H1 (cell line): ENCODE measurements at regions not wholly inside any gene's neighbourhood (a gene's known extent, or its start where the extent isn't known, plus 50 kb on each side); places are given as distances from the start of the nearest gene placed in this dataset.

Source experiments
- CTCF ChIA-PET: fragments of 300-600 bp; sonication (Branson Sonifier 250); formaldehyde crosslinking; loops from one replicate; lab custom pipeline; 2021; ENCODE audit not compliant: partially characterized antibody; lab: Charles Lee
- POLR2A ChIA-PET: fragments of 300-600 bp; sonication (Branson Sonifier 250); formaldehyde crosslinking; loops from one replicate; lab custom pipeline; 2021; ENCODE audit warnings: inconsistent platforms; ENCODE audit not compliant: partially characterized antibody; lab: Charles Lee
- DNase-seq, 2 experiments: peaks; one replicate each; pipeline versions ENCODE4 v3.0.0 to v3.0.0-alpha.2; 2010 to 2022; ENCODE audit warnings: low spot score in 2 of 2, low read depth in 1 of 2, mixed read lengths in 1 of 2
- FAIRE-seq: peaks from 2 replicates; lab custom pipeline; 2011; peaks lifted over from hg19 to GRCh38; lab: Jason Lieb, UNC
- H2AFZ ChIP-seq: 2 replicates; pipeline ENCODE4 v1.8.1; 2012; ENCODE audit warnings: low read length, inconsistent platforms
- H2AK5ac ChIP-seq: 2 replicates; pipeline ENCODE4 v1.6.1; 2013; ENCODE audit warnings: low read depth, low read length
- H2BK120ac ChIP-seq: replicated peaks from 2 replicates; pipeline ENCODE3; 2013; ENCODE audit warnings: low read depth, low read length, inconsistent platforms
- H2BK12ac ChIP-seq: 2 replicates; pipeline ENCODE4 v1.6.1; 2013; ENCODE audit warnings: low read depth, low read length
- H2BK15ac ChIP-seq: 2 replicates; pipeline ENCODE4 v1.6.1; 2013; ENCODE audit warnings: low read length
- H2BK20ac ChIP-seq: 2 replicates; pipeline ENCODE4 v1.6.1; 2013; ENCODE audit warnings: low read length
- H2BK5ac ChIP-seq: 2 replicates; pipeline ENCODE4 v1.6.1; 2013; ENCODE audit warnings: low read depth, low read length
- H3K14ac ChIP-seq: 2 replicates; pipeline ENCODE4 v1.6.1; 2013; ENCODE audit warnings: inconsistent platforms; ENCODE audit not compliant: insufficient read length
- H3K18ac ChIP-seq: 2 replicates; pipeline ENCODE4 v1.6.1; 2013; ENCODE audit warnings: low read length; ENCODE audit errors: extremely low read depth
- H3K23ac ChIP-seq: 2 replicates; pipeline ENCODE4 v1.6.1; 2013; ENCODE audit warnings: inconsistent platforms; ENCODE audit not compliant: insufficient read length
- H3K23me2 ChIP-seq: 2 replicates; pipeline ENCODE4 v1.6.1; 2013; ENCODE audit warnings: low read depth, low read length
- H3K27ac ChIP-seq: 2 replicates; pipeline ENCODE4 v1.6.1; 2011; ENCODE audit warnings: low read depth, low read length, inconsistent platforms
- H3K27me3 ChIP-seq, 4 experiments: replicated peaks in 1 of 4; 1 replicate in 1 of 4; 2 replicates in 3 of 4; pipeline versions ENCODE4 v1.6.1 to v1.8.1; 2011 to 2013; ENCODE audit warnings: low read length in 3 of 4, mild to moderate bottlenecking in 3 of 4, inconsistent platforms in 2 of 4, mixed read lengths in 2 of 4, moderate library complexity in 1 of 4; ENCODE audit not compliant: control insufficient read depth in 3 of 4, insufficient read depth in 3 of 4; ENCODE audit errors: extremely low read depth in 1 of 4
- H3K36me3 ChIP-seq, 4 experiments: 2 replicates each; pipeline versions ENCODE4 v1.6.1 to v1.8.1; 2011 to 2013; ENCODE audit warnings: mild to moderate bottlenecking in 4 of 4, low read length in 3 of 4, moderate library complexity in 2 of 4, control low read depth in 1 of 4, inconsistent platforms in 1 of 4; ENCODE audit not compliant: insufficient read depth in 4 of 4, control insufficient read depth in 2 of 4
- H3K4ac ChIP-seq: replicated peaks from 2 replicates; pipeline ENCODE3; 2013; ENCODE audit warnings: low read length, low read depth, mixed read lengths, inconsistent platforms; ENCODE audit not compliant: insufficient read length
- H3K4me1 ChIP-seq, 4 experiments: replicated peaks in 1 of 4; 1 replicate in 1 of 4; 2 replicates in 3 of 4; pipeline versions ENCODE4 v1.6.1 to v1.8.1; 2011 to 2013; ENCODE audit warnings: low read length in 3 of 4, inconsistent platforms in 2 of 4, mixed read lengths in 1 of 4; ENCODE audit not compliant: insufficient read depth in 4 of 4, control insufficient read depth in 3 of 4
- H3K4me2 ChIP-seq, 2 experiments: 2 replicates each; pipeline versions ENCODE4 v1.6.1 to v1.8.1; 2011 to 2013; ENCODE audit warnings: low read depth in 2 of 2, low read length in 2 of 2, control low read depth in 1 of 2, inconsistent platforms in 1 of 2, mild to moderate bottlenecking in 1 of 2; ENCODE audit not compliant: insufficient read depth in 1 of 2
- H3K4me3 ChIP-seq, 4 experiments: fragments of 200-600, 300-600 bp in 1 of 4; sonication (generic), shearing (Covaris generic), sonication (Bioruptor Twin) in 1 of 4; 2 replicates each; pipeline versions ENCODE4 v1.5.1 to v1.8.1; 2011 to 2016; ENCODE audit warnings: low read length in 4 of 4, low read depth in 3 of 4, control low read depth in 2 of 4, inconsistent platforms in 2 of 4, mild to moderate bottlenecking in 2 of 4, mixed read lengths in 1 of 4, moderate library complexity in 1 of 4; ENCODE audit not compliant: insufficient read depth in 2 of 4; ENCODE audit errors: extremely low read depth in 1 of 4
- H3K56ac ChIP-seq: replicated peaks from 2 replicates; pipeline ENCODE3; 2013; ENCODE audit warnings: low read depth, mild to moderate bottlenecking, mixed read lengths, low read length, inconsistent platforms; ENCODE audit not compliant: insufficient read length
- H3K79me1 ChIP-seq: 2 replicates; pipeline ENCODE4 v1.6.1; 2013; ENCODE audit warnings: low read depth, low read length, control low read depth
- H3K79me2 ChIP-seq, 2 experiments: 2 replicates each; pipeline versions ENCODE4 v1.6.1 to v1.8.1; 2012 to 2013; ENCODE audit warnings: low read length in 2 of 2, mild to moderate bottlenecking in 2 of 2, inconsistent platforms in 1 of 2; ENCODE audit not compliant: insufficient read depth in 2 of 2, control insufficient read depth in 1 of 2
- H3K9ac ChIP-seq, 4 experiments: replicated peaks in 1 of 4; 1 replicate in 1 of 4; 2 replicates in 3 of 4; pipeline versions ENCODE4 v1.6.1 to v1.8.1; 2011 to 2013; ENCODE audit warnings: low read depth in 3 of 4, low read length in 3 of 4, control low read depth in 2 of 4, mild to moderate bottlenecking in 2 of 4, moderate library complexity in 2 of 4, inconsistent platforms in 1 of 4; ENCODE audit errors: extremely low read depth in 1 of 4
- H3K9me3 ChIP-seq, 2 experiments: 2 replicates each; pipeline versions ENCODE4 v1.6.1 to v1.8.1; 2012 to 2013; ENCODE audit warnings: mild to moderate bottlenecking in 2 of 2, moderate library complexity in 2 of 2, control low read depth in 1 of 2, inconsistent platforms in 1 of 2, low read depth in 1 of 2, low read length in 1 of 2, mixed read lengths in 1 of 2; ENCODE audit not compliant: insufficient read depth in 2 of 2
- H4K20me1 ChIP-seq, 2 experiments: replicated peaks in 1 of 2; 2 replicates each; pipeline versions ENCODE3 to v1.8.1; 2011 to 2013; ENCODE audit warnings: inconsistent platforms in 2 of 2, low read length in 2 of 2, mild to moderate bottlenecking in 1 of 2; ENCODE audit not compliant: insufficient read depth in 2 of 2, control insufficient read depth in 1 of 2
- H4K5ac ChIP-seq: 2 replicates; pipeline ENCODE4 v1.6.1; 2013; ENCODE audit warnings: low read length, low read depth, mixed read lengths, inconsistent platforms; ENCODE audit not compliant: insufficient read length
- H4K8ac ChIP-seq: 2 replicates; pipeline ENCODE4 v1.8.0; 2013; ENCODE audit warnings: mild to moderate bottlenecking, moderate library complexity, low read length, inconsistent platforms; ENCODE audit not compliant: insufficient read depth; ENCODE audit errors: extremely low read depth
- H4K91ac ChIP-seq: replicated peaks from 2 replicates; pipeline ENCODE3; 2013; ENCODE audit warnings: low read length, mixed read lengths, inconsistent platforms; ENCODE audit not compliant: insufficient read length
- CBX8 ChIP-seq: fragments of 300-800, 300-1000 bp; sonication (generic); IDR thresholded peaks from 2 replicates; pipeline ENCODE4 v1.7.1; 2016; ENCODE audit warnings: low read depth, low read length, borderline replicate concordance
- CEBPB ChIP-seq: IDR thresholded peaks from 2 replicates; pipeline ENCODE4 v1.6.1; 2012; ENCODE audit warnings: low read depth, low read length
- CHD1 ChIP-seq: IDR thresholded peaks from 2 replicates; pipeline ENCODE4 v1.6.1; 2012; ENCODE audit warnings: low read depth, low read length, improper control_type of control experiment
- CHD2 ChIP-seq: IDR thresholded peaks from 2 replicates; pipeline ENCODE4 v1.6.1; 2012; ENCODE audit warnings: low read length, improper control_type of control experiment
- EZH2 ChIP-seq: fragments of 200-600 bp; sonication (generic); IDR thresholded peaks from 2 replicates; pipeline ENCODE4 v1.7.1; 2012; ENCODE audit warnings: low read depth, mild to moderate bottlenecking, moderate library complexity, low read length, inconsistent platforms; ENCODE audit not compliant: severe bottlenecking
- GTF2F1 ChIP-seq: IDR thresholded peaks from 2 replicates; pipeline ENCODE4 v1.6.1; 2012; ENCODE audit warnings: low read depth, low read length, improper control_type of control experiment, borderline replicate concordance
- HDAC6 ChIP-seq: IDR thresholded peaks from one replicate; pipeline ENCODE4 v1.7.1; 2012; ENCODE audit warnings: low read depth, mild to moderate bottlenecking, inconsistent platforms, low read length, moderate library complexity
- KDM1A ChIP-seq: fragments of 200-600, 300-600 bp; sonication (generic); IDR thresholded peaks from 2 replicates; pipeline ENCODE4 v1.7.1; 2016; ENCODE audit warnings: mild to moderate bottlenecking, low read length, borderline replicate concordance
- NANOG ChIP-seq: IDR thresholded peaks from 2 replicates; pipeline ENCODE4 v1.6.1; 2011; ENCODE audit warnings: low read length, low read depth, mild to moderate bottlenecking, inconsistent platforms; ENCODE audit not compliant: insufficient read depth, poor library complexity, severe bottlenecking
- POLR2A ChIP-seq, 2 experiments: IDR thresholded peaks; 1 replicate in 1 of 2; 2 replicates in 1 of 2; pipeline ENCODE4 v1.6.1; 2011; ENCODE audit warnings: low read depth in 2 of 2, low read length in 2 of 2, mild to moderate bottlenecking in 2 of 2; ENCODE audit errors: control extremely low read depth in 1 of 2
- SIX5 ChIP-seq: IDR thresholded peaks from 2 replicates; pipeline ENCODE4 v1.6.1; 2011; ENCODE audit warnings: mild to moderate bottlenecking, low read depth, low read length
- SP4 ChIP-seq: IDR thresholded peaks from 2 replicates; pipeline ENCODE4 v1.6.1; 2012; ENCODE audit warnings: low read length, inconsistent platforms
- TAF1 ChIP-seq: IDR thresholded peaks from 2 replicates; pipeline ENCODE4 v1.6.1; 2011; ENCODE audit warnings: mild to moderate bottlenecking, low read depth, low read length
- WGBS, 2 experiments: shearing (Covaris generic) in 1 of 2; methylation state at CpG; one replicate each; pipeline versions ENCODE4 v1.1.6 to v1.1.7; 2013 to 2015; ENCODE audit warnings: low lambda C conversion rate in 2 of 2, mixed read lengths in 2 of 2, inconsistent platforms in 1 of 2, low coverage in 1 of 2, missing lambda C conversion rate in 1 of 2; ENCODE audit not compliant: insufficient replicate concordance in 2 of 2, insufficient coverage in 1 of 2, insufficient read length in 1 of 2; ENCODE audit errors: extremely low coverage in 1 of 2, missing lambda C conversion rate in 1 of 2; 5-methylcytosine and 5-hydroxymethylcytosine counted together

DNA sequence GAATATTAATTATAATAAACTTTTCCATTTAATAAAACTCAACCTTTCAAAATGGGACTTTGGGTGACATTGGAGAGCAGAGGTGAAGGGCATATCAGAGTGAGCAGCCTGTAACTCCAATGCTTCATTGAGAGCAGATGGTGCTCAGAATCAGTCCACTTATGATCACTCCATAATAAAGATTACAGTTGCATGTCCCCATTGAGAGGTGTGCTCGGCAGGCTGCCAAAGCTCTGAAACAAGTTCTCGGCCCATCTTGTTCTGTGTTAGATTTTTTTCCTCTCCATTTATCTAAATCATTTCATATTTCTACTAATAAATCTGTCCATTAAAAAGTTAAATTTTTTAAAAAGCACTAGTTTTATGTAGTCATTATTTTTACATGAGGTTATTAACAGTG lies 1786.4 kb upstream of the WWC1 start:
- Histone ChIP-seq H3K4me2 (no peak overlapping the region), H3K14ac (no peak overlapping the region), H3K79me1 (no peaks in the 10 kb centered on the region), H2BK15ac (no peak overlapping the region)
- FAIRE-seq = no peak
- 91% methylated on average over 2 of the region's 2 CpGs; no CpG with 5 or more reads in 1 of the 2 experiments for WGBS, 2 experiments
- TF ChIP-seq CHD1 (no peak), HDAC6 (no peak), CBX8 (no peak), NANOG (no peak), POLR2A (IDR thresholded peaks at IDR 0.05; ENCODE audit: control extremely low read depth in 1 of 2, low read depth in 2 of 2, low read length in 2 of 2) (no peak), CHD2 (no peak), TAF1 (no peak), SIX5 (no peak), CEBPB (no peak), SP4 (no peak), GTF2F1 (no peak), KDM1A (no peak), EZH2 (no peak)
- TF ChIP-seq, all 59 proteins: peak for 0
- Histone ChIP-seq H4K5ac (no peak overlapping the region), H3K9ac (no peak overlapping the region), H3K23ac (no peak overlapping the region), H3K4ac (no peak overlapping the region), H3K4me3 (no peak overlapping the region), H3K4me1 (no peaks in the 10 kb centered on the region), H2AK5ac (no peak overlapping the region), H4K20me1 (no peaks in the 10 kb centered on the region), H3K27me3 (no peaks in the 10 kb centered on the region; a peak in 1 of 7 replicates), H3K9me3 (no peaks in the 10 kb centered on the region), H3K27ac (no peak overlapping the region), H3K79me2 (no peaks in the 10 kb centered on the region), H2BK5ac (no peak overlapping the region), H4K91ac (no peak overlapping the region), H3K18ac (no peak overlapping the region), H3K56ac (no peak overlapping the region), H3K23me2 (no peaks in the 10 kb centered on the region), H4K8ac (no peak overlapping the region), H2BK20ac (no peak overlapping the region), H2AFZ (no peak overlapping the region), H2BK12ac (no peak overlapping the region), H3K36me3 (no peaks in the 10 kb centered on the region), H2BK120ac (no peak overlapping the region)
- POLR2A ChIA-PET = no interaction called here
- CTCF ChIA-PET = no interaction called here
- no peak for DNase-seq
